Neural cell (in vitro differentiated cells): ENCODE measurements at regions not wholly inside any gene's neighbourhood (a gene's known extent, or its start where the extent isn't known, plus 50 kb on each side); places are given as distances from the start of the nearest gene placed in this dataset.

Experiments
- EZH2 ChIP-seq: fragments of 200-600, 300-800 bp; shearing (Covaris generic), sonication (generic); IDR thresholded peaks from 2 replicates; pipeline ENCODE4 v1.6.1; 2014; ENCODE audit warnings: antibody characterized with exemption, low read length, borderline replicate concordance, mild to moderate bottlenecking; ENCODE audit not compliant: insufficient read depth, poor library complexity, severe bottlenecking
- POLR2AphosphoS5 ChIP-seq: IDR thresholded peaks from 2 replicates; pipeline ENCODE4 v1.6.1; 2012
- TF ChIP-seq, protein P1 (sequence below): fragments of 450-650 bp; IDR thresholded peaks from 2 replicates; pipeline ENCODE4 v1.5.1; 2014; ENCODE audit warnings: antibody characterized with exemption, mild to moderate bottlenecking, moderate library complexity; ENCODE audit not compliant: poor library complexity, severe bottlenecking

DNA sequence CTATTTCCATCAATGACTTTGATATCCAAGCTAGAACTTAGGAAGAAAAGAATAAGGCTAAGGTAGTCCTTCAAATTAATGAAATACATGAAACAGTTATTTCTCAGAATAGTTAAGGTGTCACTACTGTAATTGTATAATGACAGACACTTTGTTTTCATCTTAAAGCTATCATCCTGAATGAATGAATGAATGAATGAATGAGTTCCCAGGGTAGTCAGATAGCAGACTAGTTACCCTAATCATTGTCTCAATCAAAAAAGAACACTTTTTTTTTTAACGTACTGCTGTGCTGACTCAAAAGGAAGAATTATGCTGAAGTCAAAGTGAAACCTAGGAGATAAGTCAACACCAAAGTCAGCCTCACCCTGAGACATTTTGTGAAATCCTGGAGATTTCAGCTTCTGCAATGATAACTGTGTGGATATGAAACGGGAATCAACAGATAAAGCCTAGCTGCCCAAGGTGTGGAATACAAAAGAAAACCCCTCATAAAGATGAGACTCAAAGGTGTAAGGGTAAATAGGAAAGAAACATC lies 68.3 kb upstream of the CNKSR2 start:
- no peak for TF ChIP-seq EZH2
- TF ChIP-seq, protein P1, sequence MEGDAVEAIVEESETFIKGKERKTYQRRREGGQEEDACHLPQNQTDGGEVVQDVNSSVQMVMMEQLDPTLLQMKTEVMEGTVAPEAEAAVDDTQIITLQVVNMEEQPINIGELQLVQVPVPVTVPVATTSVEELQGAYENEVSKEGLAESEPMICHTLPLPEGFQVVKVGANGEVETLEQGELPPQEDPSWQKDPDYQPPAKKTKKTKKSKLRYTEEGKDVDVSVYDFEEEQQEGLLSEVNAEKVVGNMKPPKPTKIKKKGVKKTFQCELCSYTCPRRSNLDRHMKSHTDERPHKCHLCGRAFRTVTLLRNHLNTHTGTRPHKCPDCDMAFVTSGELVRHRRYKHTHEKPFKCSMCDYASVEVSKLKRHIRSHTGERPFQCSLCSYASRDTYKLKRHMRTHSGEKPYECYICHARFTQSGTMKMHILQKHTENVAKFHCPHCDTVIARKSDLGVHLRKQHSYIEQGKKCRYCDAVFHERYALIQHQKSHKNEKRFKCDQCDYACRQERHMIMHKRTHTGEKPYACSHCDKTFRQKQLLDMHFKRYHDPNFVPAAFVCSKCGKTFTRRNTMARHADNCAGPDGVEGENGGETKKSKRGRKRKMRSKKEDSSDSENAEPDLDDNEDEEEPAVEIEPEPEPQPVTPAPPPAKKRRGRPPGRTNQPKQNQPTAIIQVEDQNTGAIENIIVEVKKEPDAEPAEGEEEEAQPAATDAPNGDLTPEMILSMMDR, result no peak
- no peak for TF ChIP-seq POLR2AphosphoS5
